Anterior cingulate cortex (tissue), 58 donors: ENCODE measurements at regions not wholly inside any gene's neighbourhood (a gene's known extent, or its start where the extent isn't known, plus 50 kb on each side); places are given as distances from the start of the nearest gene placed in this dataset.

Experiments
- DNase-seq, 58 donors: peaks; one replicate each; lab custom pipeline; 2025; lab: John Stamatoyannopoulos, UW

GRCh38 chr7:138402749-138403148, 57.3 kb upstream of the TRIM24 start:
- DNase-seq: no peak

- DNase-seq: no peak
Measured at GRCh38 chr7:138405496-138405895, 54.6 kb upstream of the TRIM24 start.

- DNase-seq: no peak
Measured at GRCh38 chr7:138407792-138408191, 52.3 kb upstream of the TRIM24 start.
